Glutamatergic neuron (in vitro differentiated cells): ENCODE measurements at regions not wholly inside any gene's neighbourhood (a gene's known extent, or its start where the extent isn't known, plus 50 kb on each side); places are given as distances from the start of the nearest gene placed in this dataset.

Experiments used
- DNase-seq: peaks from one replicate; pipeline ENCODE4 v3.0.0; 2022
- H3K27ac Mint-ChIP-seq: one replicate; pipeline ENCODE4 v1.8.0; 2020; ENCODE audit warnings: mild to moderate bottlenecking, mixed read lengths, inconsistent platforms; ENCODE audit not compliant: unreplicated experiment
- H3K27me3 Mint-ChIP-seq: one replicate; pipeline ENCODE4 v1.8.0; 2020; ENCODE audit warnings: mild to moderate bottlenecking, moderate library complexity, mixed read lengths, inconsistent platforms; ENCODE audit not compliant: unreplicated experiment
- H3K36me3 Mint-ChIP-seq: one replicate; pipeline ENCODE4 v1.8.0; 2020; ENCODE audit warnings: mild to moderate bottlenecking, mixed read lengths, inconsistent platforms; ENCODE audit not compliant: unreplicated experiment
- H3K4me1 Mint-ChIP-seq: one replicate; pipeline ENCODE4 v1.8.0; 2020; ENCODE audit warnings: mild to moderate bottlenecking, low read depth, mixed read lengths, inconsistent platforms; ENCODE audit not compliant: unreplicated experiment
- H3K4me3 Mint-ChIP-seq: one replicate; pipeline ENCODE4 v1.8.0; 2020; ENCODE audit warnings: mild to moderate bottlenecking, mixed read lengths, inconsistent platforms; ENCODE audit not compliant: unreplicated experiment
- H3K9me3 Mint-ChIP-seq: one replicate; pipeline ENCODE4 v1.8.0; 2020; ENCODE audit warnings: mild to moderate bottlenecking, moderate library complexity, mixed read lengths, inconsistent platforms; ENCODE audit not compliant: unreplicated experiment
- CTCF ChIP-seq: fragments of 200-600 bp; sonication (generic); IDR thresholded peaks from one replicate; pipeline ENCODE4 v1.5.0; 2021; ENCODE audit not compliant: partially characterized antibody, unreplicated experiment

- H3K27me3 Mint-ChIP-seq: no peaks in the 10 kb centered on the region
- H3K4me1 Mint-ChIP-seq: no peaks in the 10 kb centered on the region
- H3K4me3 Mint-ChIP-seq: no peak overlapping the region
- no peak overlapping the region for H3K27ac Mint-ChIP-seq
- H3K36me3 Mint-ChIP-seq: no peaks in the 10 kb centered on the region
- DNase-seq: no peak
- TF ChIP-seq CTCF: no peak
- peaks cover 5% of the 10 kb centered on the region for H3K9me3 Mint-ChIP-seq
Observed at GRCh38 chr10:130251766-130252165, 115.6 kb downstream of the GLRX3 start.

- no peak for DNase-seq
- Mint-ChIP-seq H3K27ac (no peak overlapping the region), H3K4me3 (no peak overlapping the region), H3K4me1 (no peaks in the 10 kb centered on the region), H3K36me3 (peaks cover 4% of the 10 kb centered on the region), H3K9me3 (peaks cover 9% of the 10 kb centered on the region), H3K27me3 (no peaks in the 10 kb centered on the region)
- no peak for TF ChIP-seq CTCF
Observed at GRCh38 chr10:130254243-130254642, 118.1 kb downstream of the GLRX3 start.

DNA sequence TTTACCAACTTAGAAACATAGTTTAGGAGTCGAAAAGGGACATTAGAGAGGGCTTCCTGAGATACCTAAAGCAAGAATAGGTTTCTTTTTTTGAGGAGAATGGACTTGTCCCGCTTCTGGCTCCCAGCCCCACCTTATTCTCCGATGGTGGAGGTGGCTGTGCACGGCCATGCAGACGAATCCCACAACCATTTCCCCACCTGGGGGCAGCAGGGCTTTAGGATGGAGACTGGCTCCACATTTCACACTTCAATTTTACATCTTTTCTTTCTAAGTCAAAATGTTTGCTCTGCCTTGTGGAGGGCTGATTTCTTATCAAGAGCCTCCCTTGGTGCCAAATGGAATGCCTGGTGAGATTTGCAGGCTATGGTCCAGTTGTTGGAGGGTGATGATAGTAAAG is 118.5 kb downstream of the GLRX3 start:
- peaks cover 4% of the 10 kb centered on the region for H3K36me3 Mint-ChIP-seq
- no peak for TF ChIP-seq CTCF
- no peak for DNase-seq
- H3K27ac Mint-ChIP-seq: no peak overlapping the region
- no peak overlapping the region for H3K4me3 Mint-ChIP-seq
- peaks cover 9% of the 10 kb centered on the region for H3K9me3 Mint-ChIP-seq
- no peaks in the 10 kb centered on the region for H3K27me3 Mint-ChIP-seq
- no peaks in the 10 kb centered on the region for H3K4me1 Mint-ChIP-seq

DNA sequence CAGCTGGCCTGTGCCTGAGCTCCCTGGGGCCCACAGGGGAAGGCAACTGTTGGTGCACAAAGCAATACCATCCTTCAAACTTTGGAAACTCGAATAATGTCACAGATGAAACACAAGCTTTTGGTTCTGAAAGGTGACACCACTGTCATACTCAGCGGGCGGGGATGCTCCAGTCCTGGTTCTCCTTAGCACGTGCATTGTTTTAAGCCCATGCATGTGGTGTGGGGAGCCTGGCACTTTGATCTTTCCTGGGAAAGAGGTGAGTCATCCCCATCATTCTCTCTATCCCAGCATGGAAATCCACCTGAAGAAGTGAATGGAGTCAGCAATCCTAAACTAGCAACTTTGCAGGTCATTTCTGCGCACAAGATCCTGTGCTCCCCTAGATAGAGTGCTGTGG is 119.6 kb downstream of the GLRX3 start:
- TF ChIP-seq CTCF: no peak
- DNase-seq: no peak
- Mint-ChIP-seq H3K9me3 (peaks cover 10% of the 10 kb centered on the region), H3K36me3 (peaks cover 4% of the 10 kb centered on the region), H3K27me3 (no peaks in the 10 kb centered on the region), H3K27ac (no peak overlapping the region), H3K4me1 (no peaks in the 10 kb centered on the region), H3K4me3 (no peak overlapping the region)

- no peak for TF ChIP-seq CTCF
- peaks cover 10% of the 10 kb centered on the region for H3K36me3 Mint-ChIP-seq
- no peak for DNase-seq
- no peak overlapping the region for H3K27ac Mint-ChIP-seq
- H3K4me3 Mint-ChIP-seq: no peak overlapping the region
- H3K9me3 Mint-ChIP-seq: peaks cover 20% of the 10 kb centered on the region
- no peaks in the 10 kb centered on the region for H3K27me3 Mint-ChIP-seq
- H3K4me1 Mint-ChIP-seq: no peaks in the 10 kb centered on the region
Observed at GRCh38 chr10:130257897-130258296, 121.7 kb downstream of the GLRX3 start.
